GM12878 (cell line): ENCODE measurements at regions not wholly inside any gene's neighbourhood (a gene's known extent, or its start where the extent isn't known, plus 50 kb on each side); places are given as distances from the start of the nearest gene placed in this dataset.

ENCODE experiments used
- ATAC-seq: fragments of 200-7000 bp; cut with Tn5 transposase; 3 replicates; pipeline ENCODE4 v1.9.1; 2020; ENCODE audit warnings: mild to moderate bottlenecking, moderate library complexity
- BruUV-seq: library from RNA; stranded (reverse); fragments of 400-500 nt; replicated peaks from 2 replicates; lab custom pipeline; 2021; lab: Mats Ljungman, UMichigan
- CTCF ChIA-PET: fragments of 300-600 bp; sonication (Branson Sonifier 250); formaldehyde crosslinking; extraction: SDS; loops from one replicate; lab custom pipeline; 2021; ENCODE audit warnings: inconsistent platforms; lab: Yijun Ruan, JAX
- POLR2A ChIA-PET: fragments of 350-600 bp; formaldehyde crosslinking; extraction: SDS; loops from one replicate; lab custom pipeline; 2021; ENCODE audit warnings: inconsistent platforms; lab: Charles Lee
- RAD21 ChIA-PET: fragments of 300-600 bp; sonication (Branson Sonifier 250); formaldehyde crosslinking; loops from one replicate; lab custom pipeline; 2023; ENCODE audit warnings: antibody characterized with exemption; ENCODE audit not compliant: unreplicated experiment; lab: Charles Lee
- SMC1A ChIA-PET: fragments of 300-600 bp; sonication (Branson Sonifier 250); formaldehyde crosslinking; loops from one replicate; lab custom pipeline; 2023; ENCODE audit not compliant: unreplicated experiment, uncharacterized antibody; lab: Charles Lee
- DNase-seq: peaks from one replicate; pipeline ENCODE4 v3.0.0-alpha.2; 2011; ENCODE audit warnings: low read depth, low spot score
- FAIRE-seq: peaks from 3 replicates; lab custom pipeline; 2011; peaks lifted over from hg19 to GRCh38; lab: Jason Lieb, UNC
- H2AFZ ChIP-seq: 2 replicates; pipeline ENCODE4 v1.6.0; 2011; ENCODE audit warnings: low read depth, low read length, control low read depth; ENCODE audit not compliant: control insufficient read depth
- H3K27ac ChIP-seq: 2 replicates; pipeline ENCODE4 v1.5.1; 2011; ENCODE audit warnings: control low read depth; ENCODE audit not compliant: control insufficient read depth, insufficient read depth
- H3K27me3 ChIP-seq, 2 experiments: replicated peaks in 1 of 2; 2 replicates each; pipeline versions ENCODE4 v1.6.0 to v1.6.1; 2011; ENCODE audit warnings: low read length in 1 of 2; ENCODE audit not compliant: control insufficient read depth in 2 of 2, insufficient read depth in 2 of 2
- H3K36me3 ChIP-seq, 2 experiments: 2 replicates each; pipeline ENCODE4 v1.5.1; 2011; ENCODE audit warnings: low read length in 1 of 2; ENCODE audit not compliant: control insufficient read depth in 2 of 2, insufficient read depth in 2 of 2
- H3K4me1 ChIP-seq: 2 replicates; pipeline ENCODE4 v1.6.1; 2011; ENCODE audit warnings: mild to moderate bottlenecking, low read length, moderate library complexity, mixed read lengths; ENCODE audit not compliant: control insufficient read depth, insufficient read depth
- H3K4me2 ChIP-seq: 2 replicates; pipeline ENCODE4 v1.6.0; 2011; ENCODE audit warnings: control low read depth; ENCODE audit not compliant: control insufficient read depth, insufficient read depth
- H3K4me3 ChIP-seq: fragments of 200-600 bp; sonication (generic); 2 replicates; pipeline ENCODE4 v1.5.1; 2016
- H3K79me2 ChIP-seq: 2 replicates; pipeline ENCODE4 v1.6.0; 2011; ENCODE audit warnings: low read length; ENCODE audit not compliant: control insufficient read depth, insufficient read depth
- H3K9ac ChIP-seq: 2 replicates; pipeline ENCODE4 v1.8.0; 2011; ENCODE audit warnings: low read length, control low read depth, mixed read lengths; ENCODE audit not compliant: control insufficient read depth, insufficient read depth
- H3K9me3 ChIP-seq: replicated peaks from 3 replicates; pipeline ENCODE4 v1.5.1; 2011; ENCODE audit warnings: mild to moderate bottlenecking, low read length; ENCODE audit not compliant: control insufficient read depth, insufficient read depth
- H4K20me1 ChIP-seq: 2 replicates; pipeline ENCODE4 v1.6.0; 2011; ENCODE audit not compliant: control insufficient read depth, insufficient read depth
- CEBPB ChIP-seq, 2 experiments: fragments of 150-350 bp in 1 of 2; IDR thresholded peaks; 2 replicates each; pipeline ENCODE4 v1.6.1; 2012 to 2014; ENCODE audit warnings: low read depth in 2 of 2, low read length in 2 of 2, borderline replicate concordance in 1 of 2, inconsistent platforms in 1 of 2
- DPF2 ChIP-seq: fragments of 450-650 bp; IDR thresholded peaks from 2 replicates; pipeline ENCODE4 v1.6.1; 2017; ENCODE audit warnings: mild to moderate bottlenecking
- ETV6 ChIP-seq, 2 experiments: fragments of 450-650 bp in 1 of 2; IDR thresholded peaks in 1 of 2; conservative IDR thresholded peaks in 1 of 2; 2 replicates each; pipeline ENCODE4 v1.6.1; 2014; ENCODE audit warnings: antibody characterized with exemption in 1 of 2, borderline replicate concordance in 1 of 2, low read depth in 1 of 2, mild to moderate bottlenecking in 1 of 2, moderate library complexity in 1 of 2
- HDGF ChIP-seq: fragments of 450-650 bp; IDR thresholded peaks from 2 replicates; pipeline ENCODE4 v1.6.1; 2016; ENCODE audit warnings: antibody characterized with exemption
- JUNB ChIP-seq: IDR thresholded peaks from 2 replicates; pipeline ENCODE4 v1.6.1; 2016; ENCODE audit warnings: antibody characterized with exemption, mild to moderate bottlenecking
- KDM1A ChIP-seq: fragments of 200-600 bp; sonication (generic); IDR thresholded peaks from 2 replicates; pipeline ENCODE4 v1.6.1; 2016; ENCODE audit warnings: borderline replicate concordance
- MEF2B ChIP-seq: fragments of 450-650 bp; IDR thresholded peaks from 2 replicates; pipeline ENCODE4 v1.6.1; 2018; ENCODE audit warnings: mild to moderate bottlenecking, moderate library complexity; ENCODE audit not compliant: partially characterized antibody, poor library complexity, severe bottlenecking
- NFYB ChIP-seq: IDR thresholded peaks from 2 replicates; pipeline ENCODE4 v1.6.1; 2011; ENCODE audit warnings: low read depth, mild to moderate bottlenecking, low read length, improper control_type of control experiment, moderate library complexity; ENCODE audit not compliant: insufficient read depth
- NR2C1 ChIP-seq: fragments of 450-650 bp; IDR thresholded peaks from 2 replicates; pipeline ENCODE4 v1.6.1; 2017; ENCODE audit warnings: antibody characterized with exemption, mild to moderate bottlenecking, moderate library complexity
- PAX5 ChIP-seq: IDR thresholded peaks from 2 replicates; pipeline ENCODE4 v1.6.1; 2011; ENCODE audit warnings: low read depth, low read length, borderline replicate concordance
- POU2F2 ChIP-seq: IDR thresholded peaks from 3 replicates; pipeline ENCODE4 v1.6.1; 2011; ENCODE audit warnings: low read depth, mild to moderate bottlenecking, low read length, borderline replicate concordance
- SIN3A ChIP-seq: IDR thresholded peaks from 2 replicates; pipeline ENCODE4 v1.6.1; 2012; ENCODE audit warnings: low read depth, low read length, improper control_type of control experiment
- SMAD1 ChIP-seq: fragments of 450-650 bp; IDR thresholded peaks from 2 replicates; pipeline ENCODE4 v1.6.1; 2018; ENCODE audit warnings: mild to moderate bottlenecking, low read depth; ENCODE audit not compliant: partially characterized antibody
- SP1 ChIP-seq: IDR thresholded peaks from one replicate; pipeline ENCODE4 v1.6.1; 2011; ENCODE audit warnings: low read depth, low read length
- STAT3 ChIP-seq: IDR thresholded peaks from 2 replicates; pipeline ENCODE4 v1.6.1; 2011; ENCODE audit warnings: low read depth, low read length, improper control_type of control experiment
- TCF7 ChIP-seq: IDR thresholded peaks from 2 replicates; pipeline ENCODE4 v1.6.1; 2014; ENCODE audit warnings: antibody characterized with exemption, borderline replicate concordance
- ZNF274 ChIP-seq: IDR thresholded peaks from one replicate; pipeline ENCODE4 v1.8.0; 2011; ENCODE audit not compliant: insufficient read length, insufficient read depth
- WGBS: methylation state at CpG from one replicate; pipeline ENCODE4 v1.1.6; 2016; ENCODE audit warnings: low lambda C conversion rate; ENCODE audit not compliant: insufficient replicate concordance, insufficient coverage; ENCODE audit errors: missing lambda C conversion rate; 5-methylcytosine and 5-hydroxymethylcytosine counted together
- in situ Hi-C: fragments of 300-500 bp; cut with MboI; formaldehyde crosslinking; loops from 9 replicates; pipeline ENCODE4 v1.14.3; 2018; ENCODE audit warnings: mixed read lengths
- intact Hi-C: fragments of 100-400 bp; cut with micrococcal nuclease; formaldehyde crosslinking; loops from one replicate; pipeline ENCODE4 v1.14.2; 2022; ENCODE audit not compliant: unreplicated experiment

- Histone ChIP-seq H3K4me3 (no peak overlapping the region), H3K79me2 (no peaks in the 10 kb centered on the region), H3K27me3 (no peaks in the 10 kb centered on the region), H3K27ac (no peak overlapping the region), H2AFZ (no peak overlapping the region), H3K9ac (no peak overlapping the region), H3K4me1 (no peaks in the 10 kb centered on the region), H3K4me2 (no peak overlapping the region), H3K9me3 (no peaks in the 10 kb centered on the region), H4K20me1 (no peaks in the 10 kb centered on the region), H3K36me3 (no peaks in the 10 kb centered on the region)
- ChIA-PET SMC1A (interaction anchor here (0.7 to 1.0 kb wide), 2 partner anchors 9 to 40 kb away, joined by 3 read pairs; no protein-coding TSS in a partner anchor), CTCF (interaction anchor here (0.7 kb wide), 1 partner anchor 31 kb away, joined by 3 read pairs; no protein-coding TSS in a partner anchor), RAD21 (no interaction called here), POLR2A (no interaction called here)
- TF ChIP-seq HDGF: no peak
- FAIRE-seq (no peak), ATAC-seq (no peak), DNase-seq (no peak)
- intact Hi-C loops (no loop called here), in situ Hi-C loops (no loop called here)
- 32% methylated on average over 4 of the region's 4 CpGs for WGBS
- no TSS peak for BruUV-seq
Observed at GRCh38 chr14:51314321-51315015, 74.4 kb downstream of the TMX1 start.

DNA sequence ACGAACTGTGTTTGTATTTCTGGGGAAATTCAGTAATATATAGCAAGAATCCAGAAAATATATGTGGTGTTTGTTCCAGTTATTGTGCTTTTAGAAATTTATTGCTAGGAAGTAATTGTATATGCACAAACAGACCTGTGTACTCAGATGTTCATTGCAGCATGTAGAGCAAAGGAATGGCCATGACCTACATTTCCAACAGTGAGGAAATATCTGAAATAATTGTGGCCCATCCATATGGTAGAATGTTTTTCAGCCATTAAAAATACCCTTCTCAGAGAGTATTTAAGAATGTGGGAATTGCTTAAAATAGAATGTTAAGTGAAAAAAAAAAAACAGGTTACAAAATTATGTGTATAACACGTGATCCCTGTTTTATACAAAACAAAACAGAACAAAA lies 77.3 kb downstream of the TMX1 start:
- Histone ChIP-seq H3K36me3 (no peaks in the 10 kb centered on the region), H3K79me2 (no peaks in the 10 kb centered on the region), H2AFZ (no peak overlapping the region), H3K4me1 (no peaks in the 10 kb centered on the region), H3K9ac (no peak overlapping the region), H4K20me1 (no peaks in the 10 kb centered on the region), H3K4me3 (no peak overlapping the region), H3K4me2 (no peak overlapping the region), H3K27me3 (no peaks in the 10 kb centered on the region), H3K9me3 (no peaks in the 10 kb centered on the region), H3K27ac (no peak overlapping the region)
- SMC1A ChIA-PET: no interaction called here
- POLR2A ChIA-PET: no interaction called here
- no peak for ATAC-seq
- WGBS: 0% methylated on average over 2 of the region's 2 CpGs
- BruUV-seq: no TSS peak
- no peak for DNase-seq
- intact Hi-C loops: no loop called here
- RAD21 ChIA-PET: no interaction called here
- in situ Hi-C loops: no loop called here
- FAIRE-seq: no peak
- TF ChIP-seq STAT3 (no peak), NFYB (no peak), TCF7 (no peak), ZNF274 (no peak), NR2C1 (no peak), MEF2B (no peak), PAX5 (no peak), DPF2 (no peak), POU2F2 (no peak), SMAD1 (no peak), KDM1A (no peak), CEBPB (IDR thresholded peaks at IDR 0.05; ENCODE audit: borderline replicate concordance in 1 of 2, low read depth in 2 of 2, low read length in 2 of 2) (no peak), SP1 (no peak), JUNB (no peak), ETV6 (conservative IDR thresholded peaks at IDR 0.05 in 1 of 2, IDR thresholded peaks at IDR 0.05 in 1 of 2; ENCODE audit: borderline replicate concordance in 1 of 2, low read depth in 1 of 2) (no peak), SIN3A (no peak)
- CTCF ChIA-PET: no interaction called here
